ENCODE measurements at regions not wholly inside any gene's neighbourhood (a gene's known extent, or its start where the extent isn't known, plus 50 kb on each side); places are given as distances from the start of the nearest gene placed in this dataset.

- no peaks in the 10 kb centered on the region for H3K4me1 ChIP-seq (ENCODE audit: control insufficient read depth, insufficient read depth, low read length)
- no peak overlapping the region for H3K27ac ChIP-seq (ENCODE audit: low read depth, low read length)
- H3K4me3 ChIP-seq (ENCODE audit: low read depth, low read length), result no peak overlapping the region
- H3K27me3 ChIP-seq (ENCODE audit: control insufficient read depth, insufficient read depth, low read length), result no peaks in the 10 kb centered on the region
- H3K36me3 ChIP-seq (ENCODE audit: control insufficient read depth, insufficient read depth, low read length), result no peaks in the 10 kb centered on the region
- no peaks in the 10 kb centered on the region for H3K9me3 ChIP-seq (ENCODE audit: control insufficient read depth, insufficient read depth, low read length)
- 50% methylated on average over 2 of the region's 6 CpGs for WGBS (ENCODE audit: insufficient coverage)
- peak in 1 of 6 donors; percentile 31 for DNase-seq (ENCODE audit: low read depth in 4 of 6, low spot score in 6 of 6)
Measured at GRCh38 chr12:126663304-126664094, 1598.3 kb downstream of the AACS start.

GRCh38 chr12:126667339-126667738 lies 1599.6 kb upstream of the TMEM132C start:
- Histone ChIP-seq H3K4me1 (ENCODE audit: control insufficient read depth, insufficient read depth, low read length) (no peaks in the 10 kb centered on the region), H3K27me3 (ENCODE audit: control insufficient read depth, insufficient read depth, low read length) (no peaks in the 10 kb centered on the region), H3K4me3 (ENCODE audit: low read depth, low read length) (no peak overlapping the region), H3K9me3 (ENCODE audit: control insufficient read depth, insufficient read depth, low read length) (no peaks in the 10 kb centered on the region), H3K27ac (ENCODE audit: low read depth, low read length) (no peak overlapping the region), H3K36me3 (ENCODE audit: control insufficient read depth, insufficient read depth, low read length) (no peaks in the 10 kb centered on the region)
- WGBS (ENCODE audit: insufficient coverage), result 76% methylated on average over 3 of the region's 4 CpGs
- peak in 1 of 6 donors; percentile 9 for DNase-seq (ENCODE audit: low read depth in 4 of 6, low spot score in 6 of 6)

- Histone ChIP-seq H3K4me3 (ENCODE audit: low read depth, low read length) (no peak overlapping the region), H3K36me3 (ENCODE audit: control insufficient read depth, insufficient read depth, low read length) (no peaks in the 10 kb centered on the region)
- WGBS (ENCODE audit: insufficient coverage), result no CpG with 5 or more reads among the region's 1 CpG
Measured at GRCh38 chr12:126668538-126668937, 1598.4 kb upstream of the TMEM132C start.

GRCh38 chr12:126668961-126669360 lies 1598.0 kb upstream of the TMEM132C start:
- H3K36me3 ChIP-seq (ENCODE audit: control insufficient read depth, insufficient read depth, low read length), result no peaks in the 10 kb centered on the region
- no peaks in the 10 kb centered on the region for H3K9me3 ChIP-seq (ENCODE audit: control insufficient read depth, insufficient read depth, low read length)
- H3K4me1 ChIP-seq (ENCODE audit: control insufficient read depth, insufficient read depth, low read length), result no peaks in the 10 kb centered on the region
- no peaks in the 10 kb centered on the region for H3K27me3 ChIP-seq (ENCODE audit: control insufficient read depth, insufficient read depth, low read length)
- no CpG with 5 or more reads among the region's 2 CpGs for WGBS (ENCODE audit: insufficient coverage)
- H3K4me3 ChIP-seq (ENCODE audit: low read depth, low read length), result no peak overlapping the region
- no peak for DNase-seq (ENCODE audit: low read depth in 4 of 6, low spot score in 6 of 6)
- H3K27ac ChIP-seq (ENCODE audit: low read depth, low read length), result no peak overlapping the region

More at GRCh38 chr12:126668538-126668937, 1598.4 kb upstream of the TMEM132C start:
- H3K27me3 ChIP-seq (ENCODE audit: control insufficient read depth, insufficient read depth, low read length), result no peaks in the 10 kb centered on the region
- no peak for DNase-seq (ENCODE audit: low read depth in 4 of 6, low spot score in 6 of 6)
- no peaks in the 10 kb centered on the region for H3K4me1 ChIP-seq (ENCODE audit: control insufficient read depth, insufficient read depth, low read length)
- no peaks in the 10 kb centered on the region for H3K9me3 ChIP-seq (ENCODE audit: control insufficient read depth, insufficient read depth, low read length)
- no peak overlapping the region for H3K27ac ChIP-seq (ENCODE audit: low read depth, low read length)

GRCh38 chr12:126676434-126676833 lies 1590.5 kb upstream of the TMEM132C start:
- DNase-seq (ENCODE audit: low read depth in 4 of 6, low spot score in 6 of 6), result no peak
- H3K4me1 ChIP-seq (ENCODE audit: control insufficient read depth, insufficient read depth, low read length), result no peaks in the 10 kb centered on the region

GRCh38 chr12:126681676-126682075 lies 1585.3 kb upstream of the TMEM132C start:
- WGBS (ENCODE audit: insufficient coverage), result 82% methylated on average over 2 of the region's 2 CpGs
- no peaks in the 10 kb centered on the region for H3K36me3 ChIP-seq (ENCODE audit: control insufficient read depth, insufficient read depth, low read length)
- H3K27me3 ChIP-seq (ENCODE audit: control insufficient read depth, insufficient read depth, low read length), result no peaks in the 10 kb centered on the region
- H3K9me3 ChIP-seq (ENCODE audit: control insufficient read depth, insufficient read depth, low read length), result peaks cover 3% of the 10 kb centered on the region
- no peak for DNase-seq (ENCODE audit: low read depth in 4 of 6, low spot score in 6 of 6)
- no peak overlapping the region for H3K4me3 ChIP-seq (ENCODE audit: low read depth, low read length)
- no peaks in the 10 kb centered on the region for H3K4me1 ChIP-seq (ENCODE audit: control insufficient read depth, insufficient read depth, low read length)
- no peak overlapping the region for H3K27ac ChIP-seq (ENCODE audit: low read depth, low read length)

More at GRCh38 chr12:126676434-126676833, 1590.5 kb upstream of the TMEM132C start:
- Histone ChIP-seq H3K27ac (ENCODE audit: low read depth, low read length) (no peak overlapping the region), H3K27me3 (ENCODE audit: control insufficient read depth, insufficient read depth, low read length) (no peaks in the 10 kb centered on the region), H3K9me3 (ENCODE audit: control insufficient read depth, insufficient read depth, low read length) (no peaks in the 10 kb centered on the region), H3K4me3 (ENCODE audit: low read depth, low read length) (no peak overlapping the region), H3K36me3 (ENCODE audit: control insufficient read depth, insufficient read depth, low read length) (no peaks in the 10 kb centered on the region)

- DNase-seq (ENCODE audit: low read depth in 4 of 6, low spot score in 6 of 6), result no peak
- Histone ChIP-seq H3K4me3 (ENCODE audit: low read depth, low read length) (no peak overlapping the region), H3K27me3 (ENCODE audit: control insufficient read depth, insufficient read depth, low read length) (no peaks in the 10 kb centered on the region), H3K27ac (ENCODE audit: low read depth, low read length) (no peak overlapping the region), H3K4me1 (ENCODE audit: control insufficient read depth, insufficient read depth, low read length) (no peaks in the 10 kb centered on the region), H3K36me3 (ENCODE audit: control insufficient read depth, insufficient read depth, low read length) (no peaks in the 10 kb centered on the region), H3K9me3 (ENCODE audit: control insufficient read depth, insufficient read depth, low read length) (peaks cover 3% of the 10 kb centered on the region)
- WGBS (ENCODE audit: insufficient coverage), result no CpG with 5 or more reads among the region's 1 CpG
Measured at GRCh38 chr12:126684703-126685102, 1582.3 kb upstream of the TMEM132C start.

- H3K36me3 ChIP-seq (ENCODE audit: control insufficient read depth, insufficient read depth, low read length), result no peaks in the 10 kb centered on the region
- WGBS (ENCODE audit: insufficient coverage), result 0% methylated on average over 1 of the region's 1 CpG
- peak in 3 of 6 donors; percentile 14 to 79 (median 14) for DNase-seq (ENCODE audit: low read depth in 4 of 6, low spot score in 6 of 6)
Measured at GRCh38 chr12:126685636-126686035, 1581.3 kb upstream of the TMEM132C start.

GRCh38 chr12:126688556-126688955 lies 1578.4 kb upstream of the TMEM132C start:
- H3K4me3 ChIP-seq (ENCODE audit: low read depth, low read length), result no peak overlapping the region
- no peaks in the 10 kb centered on the region for H3K36me3 ChIP-seq (ENCODE audit: control insufficient read depth, insufficient read depth, low read length)
- DNase-seq (ENCODE audit: low read depth in 4 of 6, low spot score in 6 of 6), result no peak
- H3K9me3 ChIP-seq (ENCODE audit: control insufficient read depth, insufficient read depth, low read length), result peaks cover 2% of the 10 kb centered on the region
- no peaks in the 10 kb centered on the region for H3K27me3 ChIP-seq (ENCODE audit: control insufficient read depth, insufficient read depth, low read length)
- H3K4me1 ChIP-seq (ENCODE audit: control insufficient read depth, insufficient read depth, low read length), result no peaks in the 10 kb centered on the region
- WGBS (ENCODE audit: insufficient coverage), result 93% methylated on average over 4 of the region's 4 CpGs
- no peak overlapping the region for H3K27ac ChIP-seq (ENCODE audit: low read depth, low read length)

More at GRCh38 chr12:126685636-126686035, 1581.3 kb upstream of the TMEM132C start:
- no peaks in the 10 kb centered on the region for H3K27me3 ChIP-seq (ENCODE audit: control insufficient read depth, insufficient read depth, low read length)
- peaks cover 3% of the 10 kb centered on the region for H3K9me3 ChIP-seq (ENCODE audit: control insufficient read depth, insufficient read depth, low read length)
- H3K4me1 ChIP-seq (ENCODE audit: control insufficient read depth, insufficient read depth, low read length), result no peaks in the 10 kb centered on the region
- H3K4me3 ChIP-seq (ENCODE audit: low read depth, low read length), result no peak overlapping the region
- no peak overlapping the region for H3K27ac ChIP-seq (ENCODE audit: low read depth, low read length)

GRCh38 chr12:126700096-126700495 lies 1566.9 kb upstream of the TMEM132C start:
- 92% methylated on average over 2 of the region's 3 CpGs for WGBS (ENCODE audit: insufficient coverage)
- H3K4me3 ChIP-seq (ENCODE audit: low read depth, low read length), result no peak overlapping the region
- no peaks in the 10 kb centered on the region for H3K27me3 ChIP-seq (ENCODE audit: control insufficient read depth, insufficient read depth, low read length)
- H3K36me3 ChIP-seq (ENCODE audit: control insufficient read depth, insufficient read depth, low read length), result no peaks in the 10 kb centered on the region
- DNase-seq (ENCODE audit: low read depth in 4 of 6, low spot score in 6 of 6), result peak in 1 of 6 donors; percentile 59
- no peaks in the 10 kb centered on the region for H3K4me1 ChIP-seq (ENCODE audit: control insufficient read depth, insufficient read depth, low read length)
- H3K9me3 ChIP-seq (ENCODE audit: control insufficient read depth, insufficient read depth, low read length), result no peaks in the 10 kb centered on the region
- H3K27ac ChIP-seq (ENCODE audit: low read depth, low read length), result no peak overlapping the region

Measured in spinal cord (tissue), 9 donors.